A673 (cell line): ENCODE measurements at regions not wholly inside any gene's neighbourhood (a gene's known extent, or its start where the extent isn't known, plus 50 kb on each side); places are given as distances from the start of the nearest gene placed in this dataset.

ENCODE experiments used
- CTCF ChIP-seq: fragments of 300-800, 200-600 bp; sonication (generic); conservative IDR thresholded peaks from 2 replicates; pipeline ENCODE4 v1.5.1; 2017; ENCODE audit warnings: low read depth, mild to moderate bottlenecking, antibody characterized with exemption, low read length, moderate library complexity, mixed read lengths
- EZH2 ChIP-seq: fragments of 200-600 bp; sonication (generic); IDR thresholded peaks from 2 replicates; pipeline ENCODE4 v1.6.1; 2017; ENCODE audit warnings: borderline replicate concordance, low read depth, mild to moderate bottlenecking, mixed read lengths, antibody characterized with exemption, low read length; ENCODE audit not compliant: poor library complexity, severe bottlenecking

- TF ChIP-seq CTCF (no peak), EZH2 (no peak)
Observed at GRCh38 chr10:105783936-105784483, 1142.9 kb downstream of the SORCS3 start.
